PC-3 (cell line): ENCODE measurements at regions not wholly inside any gene's neighbourhood (a gene's known extent, or its start where the extent isn't known, plus 50 kb on each side); places are given as distances from the start of the nearest gene placed in this dataset.

Experiments
- CTCF ChIP-seq: fragments of 300-600 bp; sonication (generic); conservative IDR thresholded peaks from 2 replicates; pipeline ENCODE4 v1.5.1; 2017; ENCODE audit warnings: antibody characterized with exemption, low read depth, mild to moderate bottlenecking, low read length
- EZH2 ChIP-seq: fragments of 300-600 bp; sonication (generic); IDR thresholded peaks from one replicate; pipeline ENCODE4 v1.6.1; 2017; ENCODE audit warnings: antibody characterized with exemption, mild to moderate bottlenecking, low read length; ENCODE audit not compliant: unreplicated experiment

- no peak for TF ChIP-seq EZH2
- TF ChIP-seq CTCF, result no peak
These were observed 138.1 kb upstream of the NEIL3 start for GRCh38 chr4:177171588-177171987.
